HG03159 (cell line): ENCODE measurements at regions not wholly inside any gene's neighbourhood (a gene's known extent, or its start where the extent isn't known, plus 50 kb on each side); places are given as distances from the start of the nearest gene placed in this dataset.
"Not testable (repeated sequence)": the region's sequence is repeated elsewhere in the genome, so short reads cannot be mapped to it uniquely, and the experiment has no call there.

Experiments
- ATAC-seq: cut with Tn5 transposase; IDR thresholded peaks from one replicate; pipeline ENCODE4 v1.9.1; 2021; ENCODE audit warnings: mild to moderate bottlenecking, moderate library complexity; ENCODE audit not compliant: unreplicated experiment

DNA sequence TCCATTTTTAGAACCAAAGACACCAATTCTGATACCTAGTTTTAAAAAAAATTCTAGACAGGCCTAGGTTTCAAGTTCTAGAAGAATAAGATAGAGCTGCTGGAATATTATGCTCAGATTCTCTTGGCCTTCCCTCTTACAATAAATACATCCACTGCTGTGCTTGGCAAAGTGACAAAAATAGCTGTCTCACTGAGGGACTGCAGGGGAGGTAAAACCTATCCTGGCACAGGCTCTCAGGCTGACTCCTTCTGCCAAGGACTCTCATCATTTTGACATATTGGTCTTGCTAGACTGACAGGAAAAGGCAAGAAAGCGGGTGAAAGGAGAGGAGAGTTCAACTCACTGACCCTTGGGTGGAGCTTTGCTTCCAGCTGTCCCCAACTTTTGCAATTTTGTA, 197.0 kb upstream of the LHX8 start:
- ATAC-seq: no peak

DNA sequence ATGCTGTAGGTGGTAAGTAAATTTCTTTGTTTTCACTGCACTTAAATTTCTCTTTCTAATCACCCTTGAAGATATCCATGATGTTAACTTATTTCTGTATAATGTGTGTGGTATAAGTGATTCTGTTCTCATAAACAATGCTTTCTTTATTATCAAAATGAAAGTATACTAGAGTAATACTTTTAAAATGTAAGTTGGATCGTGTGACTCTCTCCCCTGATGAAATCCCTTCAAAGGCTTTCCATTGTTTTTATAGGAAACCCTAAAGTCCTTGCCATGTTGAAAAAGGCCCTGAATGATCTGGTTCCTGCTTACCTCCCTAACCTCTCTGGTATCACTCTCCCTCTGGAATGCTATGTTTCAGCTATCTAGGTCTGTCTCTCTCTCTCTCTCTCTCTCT, 191.1 kb upstream of the LHX8 start:
- ATAC-seq: no peak

DNA sequence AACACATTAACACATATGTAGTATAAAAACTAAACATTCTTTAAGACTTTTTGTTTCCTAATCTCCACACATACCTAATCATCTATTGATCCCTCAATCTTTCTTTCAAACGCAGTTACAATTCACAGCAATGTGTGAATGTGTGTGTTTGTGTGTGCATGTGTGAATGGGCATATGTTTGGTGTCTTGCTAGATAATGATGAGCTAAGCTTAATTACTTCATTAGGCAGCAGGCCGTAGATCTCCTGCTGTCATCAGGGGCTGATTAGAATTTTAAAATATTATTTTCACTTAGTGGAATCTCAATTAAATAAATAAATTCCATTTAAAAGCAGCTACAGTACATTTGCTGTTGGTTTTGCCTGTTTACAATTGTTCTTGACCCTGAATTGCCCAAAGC, 187.8 kb upstream of the LHX8 start:
- ATAC-seq: no peak

DNA sequence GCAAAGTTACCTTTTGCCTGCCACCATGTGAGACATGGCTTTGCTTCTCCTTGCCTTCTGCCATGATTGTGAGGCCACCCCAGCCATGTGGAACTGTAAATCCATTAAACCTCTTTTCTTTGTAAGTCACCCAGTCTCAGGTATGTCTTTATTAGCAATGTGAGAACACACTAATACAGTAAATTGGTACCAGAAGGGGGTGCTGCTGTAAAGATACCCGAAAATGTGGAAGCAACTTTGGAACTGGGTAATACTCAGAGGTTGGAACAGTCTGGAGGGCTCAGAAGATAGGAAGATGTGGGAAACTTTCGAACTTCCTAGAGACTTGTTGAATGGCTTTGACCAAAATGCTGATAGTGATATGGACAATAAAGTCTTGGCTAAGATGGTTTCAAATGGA, 184.8 kb upstream of the LHX8 start:
- ATAC-seq: not testable (repeated sequence)

DNA sequence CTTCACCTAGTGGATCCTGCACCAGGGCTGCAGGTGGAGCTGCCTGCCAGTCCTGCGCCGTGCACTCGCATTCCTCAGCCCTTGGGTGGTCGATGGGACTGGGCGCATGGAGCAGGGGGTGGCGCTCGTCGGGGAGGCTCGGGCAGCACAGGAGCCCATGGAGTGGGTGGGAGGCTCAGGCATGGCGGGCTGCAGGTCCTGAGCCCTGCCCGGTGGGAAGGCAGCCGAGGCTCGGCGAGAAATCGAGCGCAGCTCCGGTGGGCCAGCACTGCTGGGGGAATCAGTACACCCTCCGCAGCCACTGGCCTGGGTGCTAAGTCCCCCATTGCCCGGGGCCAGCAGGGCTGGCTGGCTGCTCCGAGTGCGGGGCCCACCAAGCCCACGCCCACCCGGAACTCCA, 182.2 kb upstream of the LHX8 start:
- not testable (repeated sequence) for ATAC-seq

DNA sequence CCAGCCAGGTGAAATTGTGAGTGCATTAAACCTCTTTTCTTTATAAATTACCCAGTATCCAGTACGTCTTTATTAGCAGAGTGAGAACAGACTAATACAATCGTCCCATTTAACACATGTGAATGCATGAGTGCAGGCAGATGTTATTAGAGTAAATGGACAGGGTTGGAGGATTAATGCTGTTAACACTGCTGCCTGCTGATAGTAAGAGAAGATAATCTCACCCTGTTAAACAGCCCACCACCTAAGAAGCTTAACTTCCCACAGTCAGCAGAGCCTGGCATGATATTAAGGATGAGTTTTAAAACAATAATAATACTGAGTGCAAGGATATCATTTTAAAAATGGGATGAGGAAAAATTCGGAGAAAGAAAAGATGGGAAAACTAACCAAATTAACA, 181.4 kb upstream of the LHX8 start:
- ATAC-seq: no peak

DNA sequence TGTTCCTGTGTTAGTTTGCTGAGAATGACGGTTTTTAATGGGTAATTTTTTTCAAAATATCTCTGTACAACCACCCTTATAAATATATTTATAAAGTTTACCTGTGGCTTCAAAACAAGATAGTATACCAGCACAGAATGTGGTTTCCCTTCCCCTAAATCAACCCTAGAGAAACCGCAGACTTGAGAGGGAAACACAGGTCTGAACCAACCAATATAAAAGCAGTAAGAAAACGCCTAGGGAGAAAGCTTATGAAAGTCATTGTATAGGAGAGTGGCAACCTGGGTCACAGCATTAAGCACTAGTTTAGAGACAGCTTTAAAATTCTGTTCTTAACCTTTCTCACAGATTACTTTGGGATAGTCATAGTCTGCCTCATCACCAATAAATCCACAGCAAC, 180.6 kb upstream of the LHX8 start:
- ATAC-seq: no peak

DNA sequence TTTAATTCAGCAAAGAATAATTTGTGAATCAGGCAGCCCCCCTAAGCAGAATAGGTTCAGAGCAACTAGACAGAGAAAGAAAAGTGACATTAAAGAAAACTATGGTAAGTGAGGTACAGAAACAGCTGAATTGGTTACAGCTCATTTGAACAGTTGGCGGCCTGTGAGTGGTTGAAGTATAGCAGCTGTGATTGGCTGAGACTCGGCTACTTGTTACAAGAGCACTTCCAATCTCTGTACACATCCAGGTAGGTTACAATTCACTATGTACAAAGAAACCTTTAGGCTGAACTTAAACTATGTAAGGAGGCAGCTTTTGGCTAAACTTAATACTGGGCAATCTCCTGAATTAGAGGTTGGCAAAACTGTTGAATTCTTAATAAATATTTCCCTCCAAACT, 171.1 kb upstream of the LHX8 start:
- ATAC-seq: no peak

DNA sequence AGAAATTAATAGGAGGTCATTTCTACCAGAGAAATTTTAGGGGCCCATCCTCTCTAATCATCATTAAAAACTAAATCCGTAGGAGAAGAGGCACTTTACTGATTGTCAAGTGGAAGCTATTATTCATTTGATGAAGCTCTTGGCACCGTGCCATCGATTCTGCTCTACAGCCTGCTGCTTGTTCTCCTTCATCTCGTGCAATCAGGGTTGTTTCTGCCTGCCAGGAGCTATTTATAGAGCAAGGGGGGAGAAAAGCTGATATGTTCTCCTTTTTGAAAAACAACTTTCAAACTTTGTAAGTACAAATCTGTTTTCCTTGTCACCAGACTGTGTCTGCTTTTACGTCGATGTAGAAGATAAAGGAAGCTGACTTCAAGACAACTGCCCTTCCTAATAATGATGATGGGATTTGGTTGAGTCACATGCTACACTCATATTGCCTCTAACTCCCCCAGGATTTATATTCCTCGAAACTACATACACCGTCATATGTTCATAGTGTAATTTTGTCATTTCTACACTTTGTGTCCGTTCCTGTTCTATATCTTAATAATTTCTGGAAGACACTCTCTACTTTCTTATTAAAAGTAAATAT, 169.6 kb upstream of the LHX8 start:
- ATAC-seq: no peak

DNA sequence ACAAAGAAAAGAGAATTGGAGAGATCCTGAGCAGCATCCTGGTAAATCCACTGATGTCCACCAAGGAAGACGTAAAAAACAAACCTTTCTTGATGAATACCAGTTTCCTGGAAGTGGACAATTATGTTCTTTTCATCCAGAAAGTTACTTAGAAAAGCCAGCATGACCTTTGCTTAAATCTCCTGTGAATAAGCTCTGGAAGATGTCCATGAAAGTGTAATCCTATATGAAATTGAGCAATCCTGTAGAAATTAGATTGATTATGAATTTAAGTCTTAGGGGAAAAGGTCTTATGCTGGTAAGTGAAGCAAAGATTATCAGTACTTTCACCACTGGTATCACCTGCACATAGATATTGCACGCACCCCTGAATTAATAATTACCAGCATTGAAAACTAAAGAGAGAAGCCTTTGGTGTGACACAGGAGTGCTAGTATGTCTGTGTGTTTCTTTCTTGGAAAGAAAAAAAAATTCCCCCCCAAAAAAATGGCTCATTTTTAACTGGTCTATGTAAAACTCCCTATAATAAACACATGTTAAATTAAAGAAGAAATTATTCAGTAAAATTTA, 164.5 kb upstream of the LHX8 start:
- ATAC-seq: no peak

DNA sequence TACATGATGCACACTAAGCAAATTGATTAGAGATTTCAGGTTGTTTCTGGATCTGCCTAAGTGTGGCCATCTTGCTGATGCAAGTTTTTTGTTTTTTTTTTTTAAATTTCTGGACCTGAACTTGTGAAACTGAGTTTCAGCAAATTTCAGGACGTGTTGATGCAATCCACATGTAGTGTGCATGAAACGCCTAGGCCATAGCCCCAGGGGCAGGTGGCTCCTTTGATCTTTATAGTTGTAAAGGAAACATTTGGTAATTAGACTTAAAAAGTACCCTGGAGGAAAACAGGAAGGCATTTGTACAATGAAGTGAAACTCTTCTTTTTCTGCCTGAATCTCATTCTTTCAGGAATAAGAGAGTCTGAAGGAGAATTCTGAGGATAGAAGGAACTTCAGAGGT, 162.2 kb upstream of the LHX8 start:
- no peak for ATAC-seq

DNA sequence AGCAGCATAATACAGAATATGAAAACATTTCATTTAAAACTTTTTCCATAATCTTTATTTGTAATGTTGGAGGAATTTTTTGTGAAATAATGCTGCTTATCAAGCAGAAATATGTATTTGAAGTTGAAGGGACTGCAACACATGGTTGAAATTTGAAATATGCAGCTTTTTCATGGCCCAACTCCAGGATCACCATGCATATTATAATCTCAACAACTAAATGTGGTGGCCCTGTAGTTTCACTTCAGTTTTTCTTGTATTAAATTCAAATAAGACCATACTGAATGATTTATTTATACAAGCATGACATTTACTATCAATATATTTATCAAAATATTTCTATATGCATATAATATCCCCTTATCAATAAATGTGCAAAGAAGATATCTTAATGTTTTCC, 157.7 kb upstream of the LHX8 start:
- no peak for ATAC-seq

DNA sequence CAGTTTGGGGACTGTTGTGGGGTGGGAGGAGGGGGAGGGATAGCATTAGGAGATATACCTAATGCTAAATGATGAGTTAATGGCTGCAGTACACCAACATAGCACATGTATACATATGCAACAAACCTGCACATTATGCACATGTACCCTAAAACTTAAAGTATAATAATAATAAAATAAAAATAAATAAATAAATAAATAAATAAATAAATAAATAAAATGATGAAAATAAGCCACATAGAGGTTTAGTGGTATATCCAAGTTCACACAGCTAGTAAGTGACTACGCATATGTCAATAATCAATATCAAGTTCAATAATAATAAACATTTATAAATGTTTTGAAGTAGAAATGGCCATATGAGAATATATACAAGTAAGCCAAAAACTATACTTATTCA, 141.7 kb upstream of the LHX8 start:
- not testable (repeated sequence) for ATAC-seq

DNA sequence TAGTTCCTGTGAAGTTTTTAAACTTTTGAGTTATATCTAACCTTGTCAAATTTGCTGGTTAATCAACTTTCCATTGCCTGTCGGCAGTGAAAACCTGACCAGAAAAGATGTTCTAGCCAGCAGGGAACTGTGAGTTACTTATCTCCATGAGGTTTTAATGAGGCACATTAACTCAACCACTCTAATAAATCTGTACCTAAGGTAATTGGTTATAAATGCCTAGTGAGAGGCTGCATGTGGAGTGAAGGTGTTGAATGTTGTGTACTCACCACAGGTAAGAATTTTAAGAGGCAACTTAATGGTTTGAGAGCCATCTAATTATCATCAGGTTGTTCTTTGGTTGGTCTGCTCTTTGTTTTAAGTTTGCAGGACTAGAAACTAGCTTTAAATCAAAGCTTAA, 138.4 kb upstream of the LHX8 start:
- ATAC-seq: no peak

DNA sequence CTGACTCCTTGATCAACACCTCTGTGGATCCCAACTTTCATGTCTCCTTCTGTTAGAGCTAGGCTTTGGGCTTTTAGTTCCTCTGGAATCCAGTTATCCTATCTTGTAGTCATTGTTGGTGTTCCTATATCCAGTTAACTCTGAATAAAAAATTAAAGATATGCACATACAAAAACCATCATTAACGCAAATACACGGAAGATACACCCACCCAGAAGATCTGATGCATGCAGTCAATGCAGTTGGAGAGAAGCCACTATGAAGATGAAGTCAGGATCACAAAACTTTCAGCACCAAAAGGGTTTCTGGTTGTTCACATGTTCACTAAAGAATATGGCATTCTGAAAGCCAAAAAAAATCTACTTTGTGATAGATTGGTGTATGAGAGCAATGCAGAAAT, 123.6 kb upstream of the LHX8 start:
- ATAC-seq: no peak

DNA sequence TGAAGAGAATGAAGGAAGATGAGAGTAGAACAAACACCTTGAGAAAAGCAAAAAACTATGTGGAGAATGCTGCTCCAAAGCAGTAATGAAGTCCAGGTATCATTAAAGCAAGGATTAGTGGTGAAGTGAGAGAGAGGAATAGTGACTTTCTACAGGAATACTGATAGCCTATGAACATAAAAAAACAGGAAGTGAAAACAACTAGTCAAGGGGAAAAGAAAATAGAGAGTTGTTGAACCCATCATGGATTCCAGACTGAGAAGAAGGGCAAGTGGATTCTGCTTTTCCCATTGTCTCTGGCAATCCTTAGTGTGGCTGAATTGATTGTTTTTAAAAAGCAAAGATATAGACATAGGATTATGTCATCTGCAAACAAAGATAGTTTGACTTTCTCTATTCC, 119.9 kb upstream of the LHX8 start:
- ATAC-seq: no peak

DNA sequence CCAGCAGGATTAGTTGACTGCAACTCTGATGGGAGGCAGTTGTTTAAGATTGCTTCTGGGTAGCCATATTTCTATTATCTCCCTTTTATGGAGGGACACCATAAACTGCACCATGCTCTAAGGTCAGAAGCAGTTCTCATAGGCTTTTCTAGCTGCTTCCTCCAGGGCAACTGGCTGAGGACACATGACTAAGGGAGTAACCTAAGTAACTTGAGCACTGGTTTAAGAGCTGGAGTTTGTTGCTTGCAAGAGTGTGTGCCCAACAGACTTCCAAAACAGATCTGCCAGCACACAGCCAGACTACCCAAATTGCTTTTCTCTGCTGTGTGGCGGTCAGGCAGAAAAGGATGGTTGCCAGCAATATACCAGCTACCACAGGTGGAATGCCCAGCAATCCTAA, 111.2 kb upstream of the LHX8 start:
- no peak for ATAC-seq

DNA sequence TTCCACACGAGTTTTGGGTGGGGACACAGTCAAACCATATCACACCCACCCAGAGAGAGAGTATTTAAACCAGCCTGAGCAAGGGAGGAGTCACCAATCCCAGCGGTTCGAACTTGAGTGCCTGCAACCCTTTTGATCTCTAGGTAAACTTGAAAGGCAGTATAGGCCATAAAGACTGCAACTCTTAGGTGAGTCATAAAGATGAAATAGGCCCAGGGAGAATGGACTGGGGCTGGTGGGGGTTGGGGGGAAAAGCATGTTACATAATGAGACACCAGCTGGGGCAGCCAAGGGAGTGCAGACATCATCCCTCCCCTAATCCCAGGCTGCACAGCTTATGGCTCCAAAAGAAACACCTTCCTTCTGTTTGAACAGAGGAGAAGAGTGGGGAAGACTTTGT, 99.8 kb upstream of the LHX8 start:
- no peak for ATAC-seq

DNA sequence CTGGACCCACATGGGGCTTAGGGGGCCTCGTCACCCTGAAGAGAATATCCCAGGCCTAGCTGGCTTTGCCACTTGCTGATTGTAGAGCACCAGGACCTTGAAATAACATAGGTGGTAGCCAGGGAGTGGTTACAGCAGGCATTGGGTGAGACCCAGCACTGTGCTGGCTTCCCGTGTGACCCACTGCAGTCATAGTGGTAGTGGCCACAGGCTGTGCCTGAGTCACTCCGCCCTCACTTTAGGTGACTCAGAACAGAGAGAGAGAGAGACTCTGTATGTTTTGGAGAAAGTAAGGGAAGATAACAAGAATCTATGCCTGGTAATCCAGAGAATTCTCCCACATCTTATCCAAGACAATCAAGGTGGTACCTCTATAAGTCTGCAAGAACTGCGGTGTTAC, 98.7 kb upstream of the LHX8 start:
- ATAC-seq: no peak

DNA sequence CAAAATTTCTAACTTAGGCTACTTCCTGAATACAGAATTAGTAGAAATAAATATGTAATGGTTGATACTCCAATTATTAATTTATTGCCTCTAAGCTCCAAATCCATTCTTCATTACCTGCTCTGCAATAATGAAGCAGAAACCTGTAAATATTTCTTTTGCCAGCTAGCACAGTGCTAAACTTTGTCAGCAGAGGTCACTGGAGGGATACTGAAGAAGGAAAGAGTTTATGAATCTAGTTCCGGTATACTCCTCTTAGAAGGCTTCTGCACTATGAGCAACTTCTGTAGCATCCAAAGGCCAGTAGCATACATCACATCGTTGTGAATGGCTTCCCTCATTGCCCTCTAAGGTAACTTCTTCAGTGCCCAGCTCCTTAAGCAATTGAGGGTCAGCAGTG, 81.0 kb upstream of the LHX8 start:
- ATAC-seq: no peak

DNA sequence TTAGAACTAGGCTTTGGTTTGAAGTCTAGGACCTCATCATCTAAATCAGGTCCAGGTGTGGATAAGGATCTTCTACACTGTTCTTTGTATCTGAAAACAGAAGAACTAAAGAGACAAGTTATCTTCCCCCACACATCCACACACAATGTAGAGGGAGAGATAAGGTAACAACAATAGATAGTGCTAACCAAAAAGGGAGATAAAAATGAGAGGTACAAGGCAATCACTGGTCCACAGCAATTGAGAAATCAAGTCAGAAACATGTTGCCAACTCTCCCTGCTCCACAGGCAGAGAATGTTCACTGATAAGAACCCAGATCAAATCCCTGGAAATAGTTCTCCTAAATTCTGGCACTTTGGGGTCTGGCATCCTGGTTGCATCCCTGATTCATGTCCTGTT, 75.8 kb upstream of the LHX8 start:
- no peak for ATAC-seq

DNA sequence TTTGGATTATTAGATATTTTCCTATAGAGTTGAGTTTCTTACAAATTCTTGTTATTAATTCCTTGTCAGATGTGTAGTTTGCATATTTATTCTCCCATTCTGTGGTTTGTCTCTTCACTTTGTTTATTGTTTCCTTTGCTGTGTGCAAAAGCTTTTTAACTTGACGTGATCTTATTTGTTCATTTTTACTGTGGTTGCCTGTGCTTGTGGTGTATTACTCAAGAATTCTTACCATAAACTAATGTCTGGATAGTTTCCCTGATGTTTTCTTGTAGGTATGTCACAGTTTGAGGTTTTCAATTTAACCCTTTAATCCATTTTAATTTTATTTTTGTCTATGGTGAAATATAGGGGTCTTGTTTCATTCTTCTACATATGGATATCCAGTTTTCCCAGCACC, 72.1 kb upstream of the LHX8 start:
- ATAC-seq: no peak

DNA sequence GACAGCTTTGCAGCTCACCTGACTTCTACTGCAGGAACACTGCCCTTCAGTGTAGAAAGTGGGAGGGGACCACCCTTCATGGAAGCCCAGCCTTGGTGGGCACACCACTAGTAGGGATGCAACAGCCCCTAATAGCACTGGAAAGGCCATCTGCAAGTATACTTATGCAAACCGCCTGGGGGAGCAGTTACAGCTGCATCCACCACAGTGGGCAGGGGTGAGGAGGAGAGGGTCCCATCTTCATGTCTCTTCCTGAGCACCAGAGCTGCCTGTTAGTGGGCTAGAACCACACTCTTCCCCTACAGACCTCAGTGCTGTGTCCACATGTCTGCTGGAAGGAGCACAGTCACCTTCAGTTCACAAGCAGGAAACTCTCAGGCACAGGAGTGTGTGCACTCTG, 66.2 kb upstream of the LHX8 start:
- no peak for ATAC-seq
